Astrocyte of the cerebellum (primary cell): ENCODE measurements at regions not wholly inside any gene's neighbourhood (a gene's known extent, or its start where the extent isn't known, plus 50 kb on each side); places are given as distances from the start of the nearest gene placed in this dataset.

Source experiments
- DNase-seq: peaks from one replicate; pipeline ENCODE4 v3.0.0-alpha.2; 2011; ENCODE audit warnings: low read depth
- H3K4me3 ChIP-seq: 2 replicates; pipeline ENCODE4 v1.5.1; 2011; ENCODE audit warnings: mild to moderate bottlenecking, low read depth, low read length, moderate library complexity
- in situ Hi-C: cut with HindIII; loops from 2 replicates; pipeline ENCODE4 v1.10.0; 2017; ENCODE audit warnings: low sequenced_read_pairs
- TF ChIP-seq, protein P1 (sequence below): IDR thresholded peaks from 2 replicates; pipeline ENCODE4 v1.5.1; 2012; ENCODE audit warnings: low read length, low read depth, moderate library complexity, mild to moderate bottlenecking; ENCODE audit errors: missing control alignments

DNA sequence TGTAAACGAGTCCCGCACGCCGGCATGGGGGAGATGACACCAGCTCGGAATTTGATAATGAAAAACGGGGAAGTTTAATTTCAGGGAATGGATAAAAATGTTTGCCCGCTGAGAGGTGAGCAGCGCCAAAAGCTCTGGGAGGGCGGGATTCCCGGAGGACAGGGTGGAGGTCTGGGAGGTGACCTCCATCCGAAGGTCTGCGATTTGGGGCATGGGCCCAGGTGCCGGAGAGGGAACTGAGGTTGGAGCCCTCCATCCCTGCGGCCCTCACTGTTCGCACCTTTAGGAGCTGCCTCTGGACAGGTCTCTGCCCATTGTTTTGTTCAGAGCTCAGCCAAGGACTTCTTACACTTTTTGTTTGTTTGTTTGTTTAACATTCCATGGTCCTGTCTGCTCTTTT lies 129.8 kb downstream of the URI1 start:
- in situ Hi-C loops: no loop called here
- DNase-seq: no peak
- TF ChIP-seq, protein P1, sequence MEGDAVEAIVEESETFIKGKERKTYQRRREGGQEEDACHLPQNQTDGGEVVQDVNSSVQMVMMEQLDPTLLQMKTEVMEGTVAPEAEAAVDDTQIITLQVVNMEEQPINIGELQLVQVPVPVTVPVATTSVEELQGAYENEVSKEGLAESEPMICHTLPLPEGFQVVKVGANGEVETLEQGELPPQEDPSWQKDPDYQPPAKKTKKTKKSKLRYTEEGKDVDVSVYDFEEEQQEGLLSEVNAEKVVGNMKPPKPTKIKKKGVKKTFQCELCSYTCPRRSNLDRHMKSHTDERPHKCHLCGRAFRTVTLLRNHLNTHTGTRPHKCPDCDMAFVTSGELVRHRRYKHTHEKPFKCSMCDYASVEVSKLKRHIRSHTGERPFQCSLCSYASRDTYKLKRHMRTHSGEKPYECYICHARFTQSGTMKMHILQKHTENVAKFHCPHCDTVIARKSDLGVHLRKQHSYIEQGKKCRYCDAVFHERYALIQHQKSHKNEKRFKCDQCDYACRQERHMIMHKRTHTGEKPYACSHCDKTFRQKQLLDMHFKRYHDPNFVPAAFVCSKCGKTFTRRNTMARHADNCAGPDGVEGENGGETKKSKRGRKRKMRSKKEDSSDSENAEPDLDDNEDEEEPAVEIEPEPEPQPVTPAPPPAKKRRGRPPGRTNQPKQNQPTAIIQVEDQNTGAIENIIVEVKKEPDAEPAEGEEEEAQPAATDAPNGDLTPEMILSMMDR: no peak
- H3K4me3 ChIP-seq: no peak overlapping the region

DNA sequence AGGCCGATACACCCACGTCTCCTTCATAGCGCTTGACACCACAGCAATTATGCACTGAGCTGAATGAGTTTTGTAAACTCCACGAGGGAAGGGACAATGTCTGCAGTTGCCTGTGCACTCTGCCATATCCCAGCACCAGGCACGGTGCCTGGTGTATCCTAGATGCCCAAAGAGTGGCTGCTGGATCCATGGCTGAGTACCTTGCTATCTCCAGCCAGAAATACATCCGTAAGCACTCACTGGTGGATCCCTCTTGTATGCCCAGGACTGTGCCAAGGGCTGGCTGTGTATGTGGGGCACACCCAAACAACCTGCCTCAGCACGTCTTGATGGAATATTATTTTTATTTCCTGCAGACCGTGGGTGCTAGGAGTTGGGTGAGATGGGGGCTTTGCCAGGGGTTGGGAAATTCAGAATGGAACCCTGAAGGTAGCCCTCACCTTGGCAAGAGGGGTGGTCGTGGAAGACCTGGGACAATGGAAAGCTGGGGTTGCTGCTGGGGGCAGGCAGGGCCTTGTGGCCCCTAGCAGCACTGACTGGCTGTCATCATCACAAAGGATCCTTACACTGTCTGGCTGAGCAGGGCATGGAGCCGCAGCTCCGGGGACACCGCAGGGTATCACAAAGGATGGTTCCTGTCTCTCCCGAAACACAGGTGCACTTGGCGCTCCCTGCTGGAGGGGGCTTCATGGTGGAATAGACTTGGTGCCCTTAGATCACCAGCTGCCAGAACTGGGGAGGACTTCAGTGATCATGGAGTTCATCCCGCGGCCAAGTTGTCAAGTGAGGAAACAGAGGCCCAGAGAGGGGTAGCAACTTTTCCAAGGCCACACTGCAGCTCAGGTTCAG lies 131.3 kb downstream of the URI1 start:
- in situ Hi-C loops: no loop called here
- TF ChIP-seq, protein P1: no peak
- DNase-seq: no peak
- no peak overlapping the region for H3K4me3 ChIP-seq

DNA sequence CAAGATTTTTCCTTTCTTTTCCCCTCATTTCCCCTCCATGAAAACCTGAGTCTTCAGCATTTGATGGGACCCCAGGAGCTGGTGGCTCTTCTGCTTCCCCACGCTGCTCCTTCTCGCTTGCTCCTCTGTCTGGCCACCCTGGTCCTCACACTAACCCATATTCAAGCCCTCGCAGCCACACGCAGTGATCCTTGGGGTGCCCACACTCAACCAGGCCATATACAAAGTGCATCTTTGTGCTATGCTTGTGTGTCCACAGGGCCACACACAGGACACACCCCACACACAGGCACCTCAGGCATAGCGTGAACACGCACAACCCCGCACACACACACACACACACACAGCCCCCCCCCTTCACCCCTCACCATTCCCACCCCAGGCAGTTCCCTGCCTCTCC lies 132.1 kb downstream of the URI1 start:
- in situ Hi-C loops: no loop called here
- DNase-seq: no peak
- TF ChIP-seq, protein P1: no peak
- H3K4me3 ChIP-seq: no peak overlapping the region

DNA sequence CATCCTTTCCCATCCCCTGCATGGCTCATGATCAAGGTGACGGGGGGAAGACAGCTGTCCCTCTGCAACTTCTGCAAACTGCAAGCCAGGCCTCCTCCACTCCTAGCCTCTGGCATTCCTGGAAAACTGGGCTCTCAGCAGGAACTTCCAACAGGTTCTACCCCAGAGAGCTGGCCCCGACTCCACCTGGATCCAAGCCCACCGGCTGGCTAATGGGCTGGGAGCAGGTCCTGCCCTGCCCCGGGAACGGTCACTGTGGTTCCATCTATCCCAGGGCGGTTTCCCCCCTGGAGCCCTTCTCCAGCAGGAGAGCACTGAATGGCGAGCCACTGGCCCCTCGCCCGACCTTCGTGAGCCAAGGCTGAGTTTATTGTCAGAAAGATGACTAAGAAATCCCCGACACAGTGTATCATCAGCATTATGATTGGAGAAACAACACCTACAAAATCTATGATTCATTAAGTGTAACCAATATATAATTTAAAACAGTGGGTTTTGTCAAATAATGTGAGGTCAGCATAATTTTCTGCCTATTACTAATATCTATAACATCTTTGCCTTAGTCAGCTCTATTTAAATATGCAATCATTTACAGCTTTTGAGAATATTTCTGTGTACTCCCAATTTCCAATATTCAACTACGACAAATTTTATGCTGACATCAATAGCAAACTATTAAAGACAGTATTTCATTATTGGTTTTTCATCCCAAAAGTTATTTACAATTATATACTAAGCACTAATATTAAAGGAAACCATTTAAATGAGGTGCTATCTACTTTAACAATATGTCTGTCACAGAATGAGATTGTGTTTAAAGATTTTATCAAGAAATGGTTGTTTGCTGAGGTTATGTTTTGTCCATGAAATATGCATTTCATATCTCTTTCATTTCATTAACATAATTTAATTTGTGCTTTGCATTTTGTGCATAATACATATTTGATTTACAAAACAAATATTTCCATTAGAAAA lies 133.0 kb downstream of the URI1 start:
- DNase-seq: peak; percentile 16
- H3K4me3 ChIP-seq: no peak overlapping the region
- TF ChIP-seq, protein P1: no peak
- in situ Hi-C loops: no loop called here

DNA sequence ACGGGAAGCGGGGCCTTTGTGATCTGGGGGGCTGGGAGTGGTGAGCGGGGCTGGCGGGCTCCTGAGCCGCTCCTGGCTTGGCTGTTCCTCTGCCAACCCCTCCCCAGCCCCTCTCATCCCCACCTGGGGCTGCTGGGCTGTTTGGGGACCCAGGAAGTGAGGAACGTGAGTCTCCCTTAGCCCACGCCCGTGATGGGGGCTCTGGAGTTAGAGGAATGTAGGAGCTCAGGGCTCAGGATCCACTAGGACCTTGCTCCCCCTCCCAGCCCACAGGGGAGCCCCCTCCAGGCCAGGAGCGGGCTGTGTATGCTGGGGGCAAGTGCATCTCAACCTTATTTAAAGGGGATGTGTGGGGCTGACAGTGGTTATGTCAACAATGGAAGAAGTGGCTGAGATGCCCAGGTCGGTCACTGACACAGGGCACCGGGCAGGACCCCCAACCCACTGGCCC lies 134.1 kb downstream of the URI1 start:
- H3K4me3 ChIP-seq: no peak overlapping the region
- TF ChIP-seq, protein P1: no peak
- DNase-seq: no peak
- in situ Hi-C loops: no loop called here
